CD4-positive, alpha-beta T cell treated with Interleukin-1 beta for 1 hour (primary cell): ENCODE measurements at regions not wholly inside any gene's neighbourhood (a gene's known extent, or its start where the extent isn't known, plus 50 kb on each side); places are given as distances from the start of the nearest gene placed in this dataset.
"Not testable (repeated sequence)": the region's sequence is repeated elsewhere in the genome, so short reads cannot be mapped to it uniquely, and the experiment has no call there.

ENCODE experiments used
- DNase-seq, 2 donors: peaks; one replicate each; pipeline ENCODE4 v3.0.0-alpha.2; 2020 to 2022

DNA sequence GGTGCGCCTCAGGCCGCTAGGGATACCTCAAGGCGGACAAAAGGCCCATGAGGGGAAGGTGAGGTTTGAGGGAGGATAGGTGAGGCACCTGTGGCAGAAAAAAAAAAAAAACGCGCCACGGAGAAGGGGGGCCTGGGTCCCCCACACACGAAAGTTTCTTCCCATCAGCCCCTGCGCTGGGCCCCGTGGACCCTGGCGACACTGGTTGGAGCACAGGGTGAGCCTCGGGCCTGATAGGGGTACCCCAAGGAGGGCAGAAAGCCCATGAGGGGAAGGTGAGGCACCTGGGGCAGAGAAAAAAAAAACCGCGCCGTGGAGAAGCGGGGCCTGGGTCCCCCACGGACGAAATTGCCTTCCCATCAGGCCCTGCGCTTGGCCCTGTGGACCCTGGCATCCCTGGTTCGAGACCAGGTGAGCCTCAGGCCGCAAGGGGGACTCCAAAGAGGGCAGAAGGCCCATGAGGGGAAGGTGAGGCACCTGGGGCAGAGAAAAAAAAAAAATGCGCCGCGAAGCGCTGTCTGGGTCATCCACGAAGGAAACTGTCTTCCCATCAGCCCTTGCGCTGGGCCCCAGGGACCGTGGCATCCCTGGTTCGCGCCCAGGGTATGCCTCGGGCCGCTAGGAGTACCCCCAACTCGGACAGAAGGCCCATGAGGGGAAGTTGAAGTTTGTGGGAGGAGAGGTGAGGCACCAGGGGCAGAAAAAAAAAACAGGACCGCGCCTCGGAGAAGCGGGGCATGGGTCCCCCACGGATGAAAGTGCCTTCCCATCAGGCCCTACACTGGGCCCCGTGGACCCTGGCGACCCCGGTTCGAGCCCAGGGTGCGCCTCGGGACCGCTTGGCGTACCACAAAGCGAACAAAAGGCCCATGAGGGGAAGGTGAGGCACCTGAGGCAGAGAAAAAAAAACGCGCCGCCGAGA is 226.2 kb downstream of the CCDC74A start:
- no peak for DNase-seq

DNA sequence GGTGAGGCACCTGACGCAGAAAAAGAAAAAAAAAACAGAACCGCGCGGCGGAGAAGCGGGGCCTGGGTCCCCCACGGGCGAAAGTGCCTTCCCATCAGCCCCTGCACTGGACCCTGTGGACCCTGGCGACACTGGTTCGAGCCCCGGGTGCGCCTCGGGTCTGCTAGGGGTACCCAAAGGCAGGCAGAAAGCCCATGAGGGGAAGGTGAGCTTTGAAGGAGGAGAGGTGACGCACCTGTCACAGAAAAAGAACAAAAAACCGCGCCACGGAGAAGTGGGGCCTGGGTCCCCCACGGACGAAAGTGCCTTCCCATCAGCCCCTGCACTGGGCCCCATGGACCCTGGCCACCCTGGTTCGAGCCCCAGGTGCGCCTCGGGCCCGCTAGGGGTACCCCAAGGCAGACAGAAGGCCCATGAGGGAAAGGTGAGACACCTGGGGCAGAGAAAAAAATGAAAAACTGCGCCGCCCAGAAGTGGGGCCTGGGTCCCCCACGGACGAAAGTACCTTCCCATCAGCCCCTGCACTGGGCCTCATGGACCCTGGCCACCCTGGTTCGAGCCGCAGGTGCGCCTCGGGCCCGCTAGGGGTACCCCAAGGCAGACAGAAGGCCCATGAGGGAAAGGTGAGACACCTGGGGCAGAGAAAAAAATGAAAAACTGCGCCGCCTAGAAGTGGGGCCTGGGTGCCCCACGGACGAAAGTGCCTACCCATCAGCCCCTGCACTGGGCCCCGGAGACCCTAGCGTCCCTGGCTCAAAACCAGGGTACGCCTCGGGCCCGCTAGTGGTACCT is 227.4 kb downstream of the CCDC74A start:
- no peak for DNase-seq

DNA sequence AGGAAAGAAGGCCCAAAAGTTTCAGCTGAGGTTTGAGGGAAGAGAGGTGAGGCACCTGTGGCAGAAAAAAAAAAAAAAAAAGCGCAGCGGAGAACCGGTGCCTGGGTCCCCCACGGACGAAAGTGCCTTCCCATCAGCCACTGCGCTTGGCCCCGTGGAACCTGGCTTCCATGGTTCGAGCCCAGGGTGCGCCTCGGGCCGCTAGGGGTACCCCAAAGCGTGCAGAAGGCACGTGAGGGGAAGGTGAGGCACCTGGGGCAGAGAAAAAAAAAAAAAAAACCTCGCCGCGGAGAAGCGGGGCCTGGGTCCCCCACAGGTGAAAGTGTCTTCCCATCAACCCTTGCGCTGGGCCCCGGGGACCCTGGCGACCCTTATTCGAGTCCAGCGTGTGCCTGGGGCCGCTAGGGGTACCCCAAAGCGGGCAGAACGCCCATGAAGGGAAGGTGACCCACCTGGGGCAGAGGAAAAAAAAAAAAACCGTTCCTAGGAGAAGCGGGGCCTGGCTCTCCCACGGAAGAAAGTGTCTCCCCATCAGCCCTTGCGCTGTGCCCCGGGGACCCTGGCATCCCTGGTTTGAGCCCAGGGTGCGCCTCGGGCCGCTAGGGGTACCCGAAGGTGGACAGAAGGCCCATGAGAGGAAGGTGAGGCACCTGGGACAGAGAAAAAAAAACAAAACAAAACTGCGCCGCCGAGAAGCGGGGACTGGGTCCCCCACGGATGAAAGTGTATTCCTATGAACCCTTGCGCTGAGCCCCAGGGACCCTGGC is 228.6 kb downstream of the CCDC74A start:
- DNase-seq: no peak

DNA sequence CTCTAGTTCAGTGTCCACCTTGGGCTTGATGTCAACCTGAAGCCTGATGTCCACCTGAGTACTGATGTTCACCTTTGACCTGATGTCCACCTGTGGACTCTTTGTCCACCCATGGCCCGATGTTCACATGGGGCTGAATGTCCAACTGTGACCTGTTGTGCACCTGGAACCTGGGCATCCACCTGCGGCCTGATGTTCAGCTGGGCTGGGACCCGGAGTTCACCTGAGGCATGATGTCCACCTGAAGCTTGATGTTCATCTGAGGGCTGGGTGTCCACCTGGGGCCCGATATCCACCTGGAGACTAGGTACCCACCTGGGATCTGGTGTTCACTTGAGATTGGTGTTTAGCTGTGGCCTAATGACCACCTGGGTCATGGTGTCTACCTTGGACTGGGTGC is 231.3 kb downstream of the CCDC74A start:
- DNase-seq: not testable (repeated sequence)

DNA sequence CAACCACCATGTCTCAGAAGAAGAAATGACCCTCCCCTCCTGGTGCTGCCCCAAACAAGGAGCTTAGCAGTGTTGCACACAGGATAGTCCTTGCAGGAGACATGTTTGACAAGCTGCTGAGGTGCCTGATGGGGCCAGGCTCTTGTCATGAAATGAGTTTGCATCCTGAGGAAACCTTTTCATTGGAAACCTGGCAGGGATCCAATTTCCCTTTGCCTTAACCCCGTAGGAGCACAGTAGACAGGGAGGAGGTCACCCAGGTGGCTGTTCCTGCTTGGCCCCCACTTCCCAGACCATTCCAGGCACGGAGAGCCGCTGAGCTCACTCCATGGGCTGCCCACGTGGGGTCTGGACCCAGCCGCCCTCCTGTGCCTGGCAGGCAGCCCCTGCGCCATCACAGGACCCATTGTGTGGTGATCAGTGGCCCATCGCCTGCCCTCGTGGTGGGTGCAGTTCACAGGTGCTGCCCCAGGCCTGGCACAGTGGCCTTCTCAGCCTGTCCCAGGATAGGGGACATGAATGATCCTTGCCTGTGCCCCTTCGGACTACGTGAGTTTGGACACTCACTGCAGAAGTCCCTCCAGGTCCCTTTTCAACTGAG is 247.4 kb downstream of the CCDC74A start:
- DNase-seq: not testable (repeated sequence)

DNA sequence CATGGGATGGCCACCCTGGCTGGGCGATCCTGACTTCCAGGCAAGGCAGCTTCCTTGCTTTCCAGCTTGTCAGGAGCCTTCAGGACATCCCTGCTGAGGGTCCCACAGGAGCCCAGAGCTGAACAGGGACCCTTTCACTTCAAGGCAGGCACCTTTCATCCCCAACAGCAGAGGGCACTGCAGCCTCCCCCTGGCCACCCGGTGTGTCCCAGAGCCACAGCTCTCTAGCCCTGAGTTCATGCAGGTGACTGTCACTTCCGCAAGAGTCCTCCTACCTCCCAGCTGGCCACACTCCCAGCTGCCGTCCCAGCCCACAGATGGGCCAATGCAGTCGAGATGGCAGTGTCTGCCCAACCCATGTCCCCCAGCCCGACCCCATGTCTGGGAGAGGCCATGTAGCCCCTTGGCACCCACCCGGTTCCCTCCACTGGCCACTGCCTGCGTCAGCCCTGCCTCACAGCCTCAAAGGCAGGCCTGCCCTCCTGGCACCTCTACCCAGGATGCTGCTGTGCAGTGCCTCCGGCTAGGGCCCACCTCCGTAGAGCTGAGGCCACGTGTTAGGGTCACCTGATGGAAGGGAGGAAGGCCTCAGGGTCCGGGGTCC is 248.3 kb downstream of the CCDC74A start:
- DNase-seq: not testable (repeated sequence)

DNA sequence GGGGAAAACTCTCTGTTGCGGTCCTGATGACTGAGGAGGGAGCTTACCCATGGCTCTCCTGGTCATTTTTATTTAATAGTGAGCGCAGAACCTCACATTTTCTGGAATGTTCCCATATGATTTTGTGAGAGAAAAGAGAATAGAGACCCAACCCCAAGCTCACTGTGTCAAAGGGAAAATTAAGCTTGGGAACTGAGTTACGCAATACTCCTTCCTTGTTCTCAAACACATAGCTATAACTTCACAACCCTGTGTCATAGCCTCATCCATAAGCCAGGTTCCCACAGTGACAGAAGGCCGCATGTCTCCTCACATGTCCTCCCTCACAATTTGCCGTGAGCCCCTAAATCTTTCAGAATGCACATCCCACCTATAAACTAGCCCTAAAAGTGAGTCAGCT is 252.8 kb downstream of the CCDC74A start:
- not testable (repeated sequence) for DNase-seq

DNA sequence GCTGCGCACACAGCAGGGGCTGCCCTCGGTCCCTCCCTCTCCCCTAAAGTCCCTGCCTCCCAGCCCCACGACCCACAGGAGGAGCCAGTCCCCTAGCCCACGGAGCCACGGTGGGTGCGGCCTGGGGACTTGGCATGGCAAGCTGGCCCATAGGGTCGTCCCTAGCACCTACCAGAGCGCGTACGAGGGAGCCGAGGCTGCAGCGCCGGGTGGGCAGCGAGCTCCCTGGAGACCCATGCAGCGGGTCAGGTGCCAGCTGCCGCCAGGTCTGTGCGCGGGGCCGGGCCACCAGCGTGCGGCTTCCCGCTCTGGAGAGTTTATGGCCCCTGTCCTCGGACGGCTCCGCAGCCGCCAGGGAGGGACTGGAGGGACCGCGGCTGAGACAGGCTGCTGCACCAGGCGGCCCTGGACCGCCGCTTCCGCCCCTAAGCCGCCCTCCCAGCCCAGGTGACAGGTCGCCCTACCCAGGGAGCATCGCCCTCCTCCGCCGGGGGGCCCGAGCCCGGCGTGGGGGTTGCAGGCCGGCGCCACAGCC is 273.6 kb downstream of the CCDC74A start:
- DNase-seq: no peak

DNA sequence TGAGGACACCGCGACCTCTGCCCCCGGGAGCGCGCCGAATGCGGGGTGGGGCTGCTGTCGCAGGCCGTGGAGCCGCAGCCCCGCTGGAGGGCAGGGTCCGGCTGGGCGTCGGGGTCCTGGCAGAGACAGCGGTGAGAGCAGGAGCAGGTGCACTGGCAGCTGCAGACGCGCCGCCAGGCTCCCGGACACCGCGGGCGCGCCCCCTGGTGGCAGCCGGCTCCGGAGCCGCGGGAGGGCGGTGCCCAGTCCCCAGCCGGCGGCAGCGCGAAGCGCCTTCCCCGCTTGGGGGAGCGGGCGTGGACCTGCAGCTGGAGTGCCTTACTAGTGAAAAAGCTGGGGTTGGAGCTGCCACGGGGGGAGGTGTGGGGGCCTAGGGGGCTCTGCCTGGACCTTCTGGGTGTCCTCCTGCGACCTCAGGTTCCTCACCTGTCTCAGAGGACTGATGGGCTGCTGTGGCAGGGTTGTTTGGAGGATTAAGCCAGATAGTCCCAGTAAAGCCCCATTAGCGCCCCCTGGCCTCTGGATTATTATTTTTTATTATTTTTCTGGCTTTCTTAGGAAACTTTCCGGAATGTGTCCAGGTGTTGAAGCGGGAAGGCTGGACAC is 274.2 kb downstream of the CCDC74A start:
- peak; percentile 73 to 77 for DNase-seq

DNA sequence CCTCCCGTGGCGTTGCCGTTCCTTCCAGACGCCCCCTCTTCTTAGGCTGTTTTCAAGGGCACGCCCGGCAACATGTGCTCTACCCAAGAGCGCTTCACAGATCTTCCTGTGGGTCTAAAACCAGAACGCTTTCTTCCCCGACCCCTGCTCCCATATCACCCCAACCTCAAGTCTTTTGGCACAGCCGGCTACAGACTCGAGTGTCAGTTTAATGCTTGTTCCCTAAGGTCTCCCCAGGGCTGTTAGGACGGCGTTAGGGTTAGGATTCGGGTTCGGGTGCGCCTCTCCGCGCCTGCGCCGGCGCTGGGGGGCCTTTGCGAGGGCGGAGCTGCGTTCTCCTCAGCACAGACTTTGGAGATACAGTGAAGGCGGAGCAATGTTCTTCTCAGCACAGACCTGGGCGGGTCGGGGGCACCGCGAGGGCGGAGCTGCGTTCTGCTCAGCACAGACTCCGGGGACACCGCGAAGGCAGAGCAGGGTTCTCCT is 274.7 kb downstream of the CCDC74A start:
- peak; percentile 25 to 26 for DNase-seq

DNA sequence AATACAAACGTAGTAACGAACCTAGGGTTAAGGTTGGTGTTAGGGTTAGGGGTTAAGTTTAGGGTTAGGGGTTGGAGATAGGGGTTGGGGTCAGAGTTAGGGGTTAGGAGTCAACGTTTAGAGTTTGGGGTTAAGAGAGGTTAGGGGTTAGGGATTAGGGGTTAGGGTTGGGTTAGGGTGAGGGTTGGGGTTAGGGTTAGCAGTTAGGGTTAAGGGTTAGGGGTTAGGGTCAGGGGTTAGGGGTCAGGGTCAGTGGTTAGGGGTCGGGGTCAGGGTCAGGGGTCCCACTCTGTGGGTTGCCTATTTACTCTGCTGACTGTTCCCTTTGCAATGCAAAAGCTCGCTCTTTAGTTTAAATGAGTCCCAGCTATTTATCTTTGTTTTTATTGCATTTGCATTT is 275.5 kb downstream of the CCDC74A start:
- not testable (repeated sequence) for DNase-seq

DNA sequence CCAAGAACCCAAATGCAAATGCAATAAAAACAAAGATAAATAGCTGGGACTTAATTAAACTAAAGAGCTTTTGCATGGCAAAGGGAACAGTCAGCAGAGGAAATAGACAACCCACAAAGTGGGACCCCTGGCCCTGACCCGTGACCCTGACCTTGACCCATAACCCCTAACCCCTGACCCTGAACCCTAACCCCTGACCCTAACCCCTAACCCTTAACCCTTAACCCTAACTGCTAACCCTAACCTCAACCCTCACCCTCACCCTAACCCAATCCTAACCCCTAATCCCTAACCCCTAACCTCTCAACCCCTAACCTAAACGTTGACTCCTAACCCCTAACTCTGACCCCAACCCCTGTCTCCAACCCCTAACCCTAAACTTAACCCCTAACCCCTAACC is 284.9 kb downstream of the CCDC74A start:
- DNase-seq: not testable (repeated sequence)

DNA sequence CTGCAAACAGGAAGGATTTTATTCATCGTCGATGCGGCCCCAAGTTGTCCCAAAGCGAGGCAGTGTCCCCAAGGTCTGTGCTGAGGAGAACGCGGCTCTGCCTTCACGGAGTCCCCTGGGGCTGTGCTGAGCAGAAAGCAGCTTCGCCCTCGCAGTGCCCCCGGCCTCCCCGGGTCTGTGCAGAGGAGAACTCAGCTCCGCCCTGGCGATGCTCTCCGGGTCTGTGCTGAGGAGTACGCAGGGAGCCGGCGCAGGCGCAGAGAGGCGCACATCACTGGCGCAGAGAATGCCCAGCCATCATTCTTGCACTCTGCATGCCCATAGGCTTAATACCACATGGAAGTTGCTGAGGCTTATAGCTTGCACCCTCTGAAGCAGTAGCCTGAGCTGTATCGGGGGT is 285.7 kb downstream of the CCDC74A start:
- DNase-seq: not testable (repeated sequence)

DNA sequence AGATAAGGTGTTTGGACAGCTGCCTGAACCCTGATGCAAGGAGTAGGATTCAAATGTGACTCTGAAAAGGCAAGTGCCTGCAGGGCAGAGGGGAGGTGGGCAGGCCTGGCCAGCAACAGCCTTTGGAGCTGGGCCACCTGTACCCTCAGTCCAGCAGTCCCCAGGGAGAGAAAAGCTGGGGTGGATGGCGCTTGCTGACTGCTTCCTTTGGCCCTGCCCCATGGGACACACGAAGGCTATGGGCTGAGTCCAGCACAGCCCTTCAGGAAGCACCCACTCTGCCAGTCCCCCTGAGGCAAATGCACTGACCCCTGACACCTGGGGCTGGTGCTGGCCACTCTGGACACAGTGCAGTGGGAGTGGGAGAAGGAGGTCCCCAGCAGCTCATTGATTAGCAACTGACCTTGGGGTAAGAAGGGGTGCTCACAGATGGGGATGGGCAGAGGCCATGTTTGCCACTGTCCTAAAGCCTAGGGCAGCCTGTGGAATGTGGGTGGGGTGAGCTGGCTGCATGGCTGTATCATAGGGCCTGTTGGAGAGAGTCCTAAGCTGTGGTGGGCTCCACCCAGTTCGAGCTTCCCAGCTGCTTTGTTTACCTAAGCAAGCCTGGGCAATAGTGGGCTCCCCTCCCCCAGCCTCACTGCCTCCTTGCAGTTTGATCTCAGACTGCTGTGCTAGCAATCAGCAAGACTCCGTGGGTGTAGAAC is 290.7 kb downstream of the CCDC74A start:
- DNase-seq: not testable (repeated sequence)

DNA sequence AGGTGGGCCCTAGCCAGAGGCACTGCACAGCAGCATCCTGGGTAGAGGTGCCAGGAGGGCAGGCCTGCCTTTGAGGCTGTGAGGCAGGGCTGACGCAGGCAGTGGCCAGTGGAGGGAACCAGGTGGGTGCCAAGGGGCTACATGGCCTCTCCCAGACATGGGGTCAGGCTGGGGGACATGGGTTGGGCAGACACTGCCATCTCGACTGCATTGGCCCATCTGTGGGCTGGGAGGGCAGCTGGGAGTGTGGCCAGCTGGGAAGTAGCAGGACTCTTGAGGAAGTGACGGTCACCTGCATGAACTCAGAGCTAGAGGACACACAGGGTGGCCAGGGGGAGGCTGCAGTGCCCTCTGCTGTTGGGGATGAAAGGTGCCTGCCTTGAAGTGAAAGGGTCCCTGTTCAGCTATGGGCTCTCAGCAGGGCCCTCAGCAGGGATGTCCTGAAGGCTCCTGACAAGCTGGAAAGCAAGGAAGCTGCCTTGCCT is 294.6 kb downstream of the CCDC74A start:
- DNase-seq: not testable (repeated sequence)

DNA sequence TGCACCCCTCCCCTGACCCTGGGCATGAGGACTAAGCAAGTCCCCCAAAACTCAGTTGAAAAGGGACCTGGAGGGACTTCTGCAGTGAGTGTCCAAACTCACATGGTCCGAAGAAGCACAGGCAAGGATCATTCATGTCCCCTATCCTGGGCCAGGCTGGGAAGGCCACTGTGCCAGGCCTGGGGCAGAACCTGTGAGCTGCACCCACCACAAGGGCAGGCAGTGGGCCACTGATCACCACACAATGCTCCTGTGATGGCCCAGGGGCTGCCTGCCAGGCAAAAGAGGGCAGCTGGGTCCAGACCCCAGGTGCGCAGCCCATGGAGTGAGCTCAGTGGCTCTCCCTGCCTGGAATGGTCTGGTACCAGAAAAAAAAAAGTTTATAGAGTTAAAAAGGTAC is 295.4 kb downstream of the CCDC74A start:
- not testable (repeated sequence) for DNase-seq

DNA sequence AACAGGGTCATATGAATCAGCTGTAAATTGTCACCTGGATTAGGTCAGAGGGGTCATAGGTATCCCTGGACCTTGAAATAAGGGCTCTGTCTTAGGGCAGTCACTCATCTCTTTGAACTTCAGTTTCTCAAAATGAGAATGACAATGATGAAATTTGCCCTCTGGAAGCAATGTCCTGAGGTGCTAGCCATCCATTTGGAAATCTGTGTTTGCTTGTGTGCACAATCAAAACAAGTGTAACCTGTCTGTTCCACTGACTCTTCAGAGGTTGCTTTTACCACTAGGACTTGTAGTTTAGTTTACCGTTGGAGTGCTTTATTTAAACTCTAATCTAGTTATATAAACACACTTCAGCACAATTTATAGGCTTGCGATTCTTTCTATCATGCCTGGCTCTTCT is 297.3 kb downstream of the CCDC74A start:
- not testable (repeated sequence) for DNase-seq

DNA sequence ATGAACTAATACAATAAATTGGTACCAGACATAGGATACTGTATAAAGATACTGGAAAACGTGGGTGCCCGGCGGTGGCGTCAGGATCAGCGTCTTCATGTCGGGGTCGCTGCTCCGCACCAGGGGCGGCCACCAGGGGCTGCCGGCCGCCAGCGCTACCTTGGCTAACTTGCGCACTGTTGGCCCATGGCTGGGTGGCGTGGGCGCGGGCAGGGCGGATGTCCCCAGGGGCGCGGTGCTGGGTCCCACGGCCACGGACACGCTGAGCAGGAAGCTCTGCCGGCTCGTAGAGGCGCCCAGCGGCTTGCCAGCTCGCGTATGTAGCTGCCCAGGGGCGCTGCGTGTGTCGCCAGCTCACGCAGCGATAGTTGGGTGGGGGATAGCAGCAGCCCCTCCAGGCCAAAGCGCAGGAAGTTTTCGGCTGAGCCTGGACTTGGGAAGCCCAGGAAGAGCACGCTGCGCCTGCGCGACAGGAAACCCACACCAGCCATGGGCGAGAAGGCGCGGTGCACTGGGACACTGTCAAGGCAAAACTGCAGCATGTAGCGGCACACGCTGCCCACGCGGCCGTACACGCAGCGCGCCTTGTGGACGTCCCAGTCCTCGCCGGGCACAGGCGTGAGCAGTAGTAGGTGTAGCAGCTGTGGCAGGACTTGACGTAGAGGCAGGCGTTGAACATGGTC is 299.9 kb downstream of the CCDC74A start:
- DNase-seq: no peak

DNA sequence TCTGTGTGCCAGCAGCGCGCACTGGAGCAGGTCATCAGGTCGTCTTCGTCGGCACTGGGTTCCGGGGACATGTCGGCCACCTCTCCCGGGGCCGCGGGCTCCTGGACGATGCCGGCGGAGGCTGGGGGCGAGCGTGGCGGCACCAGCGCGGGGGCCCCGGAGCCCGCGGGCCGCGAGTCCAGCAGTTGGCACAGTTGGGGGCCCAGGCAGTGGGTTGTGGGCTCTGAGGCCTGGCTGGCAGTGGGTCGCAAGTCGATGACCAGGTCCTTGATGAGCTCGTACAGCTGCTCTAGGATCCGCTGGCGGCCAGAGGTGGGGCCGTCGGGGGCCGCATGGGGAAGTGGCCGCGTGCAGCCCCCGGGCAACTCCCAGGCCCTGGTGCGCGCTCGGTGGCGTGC is 300.5 kb downstream of the CCDC74A start:
- no peak for DNase-seq
